NT2/D1 (cell line): ENCODE measurements at regions not wholly inside any gene's neighbourhood (a gene's known extent, or its start where the extent isn't known, plus 50 kb on each side); places are given as distances from the start of the nearest gene placed in this dataset.

ENCODE experiments used
- YY1 ChIP-seq: IDR thresholded peaks from 2 replicates; pipeline ENCODE4 v1.6.1; 2011; ENCODE audit not compliant: insufficient read length, insufficient read depth
- ZNF274 ChIP-seq: IDR thresholded peaks from 2 replicates; pipeline ENCODE4 v1.6.1; 2011; ENCODE audit warnings: mild to moderate bottlenecking, low read depth, low read length

GRCh38 chr18:73007915-73008308, 140.1 kb upstream of the NETO1 start:
- no peak for TF ChIP-seq YY1
- TF ChIP-seq ZNF274: no peak
